ENCODE measurements at regions not wholly inside any gene's neighbourhood (a gene's known extent, or its start where the extent isn't known, plus 50 kb on each side); places are given as distances from the start of the nearest gene placed in this dataset.

DNA sequence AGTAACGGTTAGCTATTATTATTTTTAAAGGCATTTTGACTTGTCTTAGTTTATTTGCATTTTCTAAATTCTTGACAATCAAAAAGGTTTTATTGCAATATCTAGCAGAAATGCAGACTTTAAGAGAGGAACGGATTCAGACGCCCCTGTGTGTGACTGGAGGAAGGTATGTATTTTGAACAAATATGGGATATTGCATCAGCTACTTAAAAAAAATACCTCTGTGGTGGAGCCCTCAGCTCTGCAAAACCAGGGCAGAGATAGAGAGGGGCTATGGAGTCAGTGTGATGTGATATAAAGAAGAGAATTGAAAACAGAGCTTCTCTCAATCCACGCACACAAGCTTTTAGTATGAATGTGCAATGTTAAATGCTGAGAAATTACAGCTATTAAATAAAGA, 142.4 kb downstream of the ICE1 start:
- DNase-seq (ENCODE audit: low read depth, low spot score) = no peak
- TF ChIP-seq CTCF (IDR thresholded peaks at IDR 0.05; ENCODE audit: low read depth, low read length) = no peak
- in situ Hi-C loops (cut with HindIII; ENCODE audit: low sequenced_read_pairs) = no loop called here
- H3K4me3 ChIP-seq (ENCODE audit: low read depth, low read length) = no peak overlapping the region

GRCh38 chr5:5560016-5560415, 137.5 kb downstream of the ICE1 start:
- in situ Hi-C loops (cut with HindIII; ENCODE audit: low sequenced_read_pairs) = no loop called here
- no peak overlapping the region for H3K4me3 ChIP-seq (ENCODE audit: low read depth, low read length)
- TF ChIP-seq CTCF (IDR thresholded peaks at IDR 0.05; ENCODE audit: low read depth, low read length) = no peak
- no peak for DNase-seq (ENCODE audit: low read depth, low spot score)

DNA sequence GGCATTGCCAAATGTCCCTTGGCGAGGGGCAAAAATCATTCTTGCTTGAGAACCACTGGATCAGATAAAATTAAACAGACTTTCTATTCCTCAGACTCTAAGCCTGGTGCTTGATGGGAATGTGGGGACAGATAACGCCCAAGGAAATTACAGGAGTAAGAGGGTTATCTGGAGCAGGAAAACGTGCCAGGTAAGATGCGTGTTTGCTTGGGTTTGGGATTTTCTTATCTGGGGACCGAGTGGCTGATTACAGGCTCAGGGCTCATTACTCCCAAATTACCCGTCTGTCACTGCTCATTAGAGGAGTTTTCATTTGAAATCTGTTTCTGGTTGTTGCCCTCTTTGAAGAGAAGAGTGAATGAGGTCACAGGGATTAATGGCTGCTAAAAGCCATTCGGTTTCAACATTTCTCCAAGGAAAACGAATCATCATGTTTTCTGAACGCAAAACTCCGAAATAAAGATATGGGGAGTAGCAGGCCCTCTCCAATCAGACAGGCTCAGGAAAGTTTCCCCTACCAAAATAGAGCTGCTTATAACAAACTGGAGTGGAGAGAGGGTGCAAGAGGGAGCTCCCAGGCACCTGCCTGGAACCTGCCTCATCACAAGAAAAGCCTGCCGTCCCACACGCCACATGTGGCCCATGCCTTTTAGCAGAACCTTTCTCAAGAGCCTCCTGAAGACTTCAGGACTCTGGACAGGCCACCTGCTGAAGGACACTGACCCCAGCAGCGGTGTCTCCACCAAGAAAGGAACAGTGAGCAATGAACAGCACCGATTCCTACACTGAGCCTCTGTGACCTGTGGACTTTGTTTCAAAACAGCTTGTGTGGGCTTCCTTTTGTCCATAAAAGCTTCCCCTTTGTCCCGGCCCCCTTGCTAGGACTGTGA, 136.4 kb downstream of the ICE1 start:
- no peak overlapping the region for H3K4me3 ChIP-seq (ENCODE audit: low read depth, low read length)
- no peak for TF ChIP-seq CTCF (IDR thresholded peaks at IDR 0.05; ENCODE audit: low read depth, low read length)
- in situ Hi-C loops (cut with HindIII; ENCODE audit: low sequenced_read_pairs) = no loop called here
- DNase-seq (ENCODE audit: low read depth, low spot score) = no peak

GRCh38 chr5:5558102-5558501, 135.6 kb downstream of the ICE1 start:
- no peak for TF ChIP-seq CTCF (IDR thresholded peaks at IDR 0.05; ENCODE audit: low read depth, low read length)
- H3K4me3 ChIP-seq (ENCODE audit: low read depth, low read length) = no peak overlapping the region
- DNase-seq (ENCODE audit: low read depth, low spot score) = no peak
- in situ Hi-C loops (cut with HindIII; ENCODE audit: low sequenced_read_pairs) = no loop called here

GRCh38 chr5:5551499-5551898, 129.0 kb downstream of the ICE1 start:
- H3K4me3 ChIP-seq (ENCODE audit: low read depth, low read length) = no peak overlapping the region
- TF ChIP-seq CTCF (IDR thresholded peaks at IDR 0.05; ENCODE audit: low read depth, low read length) = no peak
- in situ Hi-C loops (cut with HindIII; ENCODE audit: low sequenced_read_pairs) = no loop called here
- DNase-seq (ENCODE audit: low read depth, low spot score) = no peak

DNA sequence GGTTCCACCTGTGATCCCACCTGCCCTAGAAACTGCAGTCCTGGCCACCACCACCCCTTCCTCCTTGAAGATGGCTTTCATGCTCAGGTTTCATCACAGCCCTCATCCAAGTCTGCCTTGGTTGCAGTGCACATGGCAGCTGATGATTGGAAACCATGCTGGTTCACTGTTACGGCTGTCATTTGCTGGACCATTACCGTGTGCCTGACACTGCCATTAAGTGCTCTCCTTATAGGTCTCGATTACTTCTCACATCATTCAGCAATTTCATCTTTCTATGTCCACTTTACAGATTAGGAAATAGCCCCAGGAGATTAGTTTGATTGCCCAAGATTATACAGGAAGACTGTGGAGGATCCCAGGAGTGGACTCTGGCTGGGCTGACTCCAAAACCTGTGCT, 123.9 kb downstream of the ICE1 start:
- TF ChIP-seq CTCF (IDR thresholded peaks at IDR 0.05; ENCODE audit: low read depth, low read length) = no peak
- H3K4me3 ChIP-seq (ENCODE audit: low read depth, low read length) = no peak overlapping the region
- DNase-seq (ENCODE audit: low read depth, low spot score) = no peak
- in situ Hi-C loops (cut with HindIII; ENCODE audit: low sequenced_read_pairs) = no loop called here

Data from astrocyte of the spinal cord (primary cell).